Adrenal gland (tissue), 9 donors: ENCODE measurements at regions not wholly inside any gene's neighbourhood (a gene's known extent, or its start where the extent isn't known, plus 50 kb on each side); places are given as distances from the start of the nearest gene placed in this dataset.

Experiments
- DNase-seq, 7 donors: peaks; one replicate each; pipeline ENCODE4 v3.0.0-alpha.2; 2019 to 2020
- H3K27ac ChIP-seq, 5 donors: fragments of 200-600 bp; sonication (generic) in 4 of 5; 1 replicate in 3 of 5; 2 replicates in 2 of 5; pipeline versions ENCODE4 v1.5.1 to v1.8.0; 2016 to 2020; ENCODE audit warnings: mild to moderate bottlenecking in 1 of 5
- H3K27me3 ChIP-seq: fragments of 200-600 bp; 2 replicates; pipeline ENCODE4 v1.8.0; 2021
- H3K36me3 ChIP-seq, 2 donors: fragments of 200-600 bp; replicated peaks in 1 of 2; 1 replicate in 1 of 2; 2 replicates in 1 of 2; pipeline versions ENCODE4 v1.5.1 to v1.8.0; 2018 to 2022
- H3K4me1 ChIP-seq, 2 donors: fragments of 200-600 bp; replicated peaks in 1 of 2; 1 replicate in 1 of 2; 2 replicates in 1 of 2; pipeline versions ENCODE4 v1.5.1 to v1.8.0; 2018 to 2021
- H3K4me3 ChIP-seq, 4 donors: fragments of 200-600 bp; sonication (generic) in 3 of 4; one replicate each; pipeline ENCODE4 v1.5.1; 2016 to 2018
- H3K9me3 ChIP-seq, 3 donors: fragments of 200-600 bp; sonication (generic) in 1 of 3; replicated peaks in 1 of 3; 1 replicate in 2 of 3; 2 replicates in 1 of 3; pipeline versions ENCODE4 v1.5.1 to v1.8.0; 2016 to 2021
- POLR2A ChIP-seq, 2 donors: fragments of 450-650 bp; IDR thresholded peaks; one replicate each; pipeline ENCODE4 v1.6.1; 2017; ENCODE audit warnings: antibody characterized with exemption in 2 of 2, mild to moderate bottlenecking in 2 of 2, moderate library complexity in 1 of 2
- WGBS, 4 donors: extraction: QIAGEN DNeasy Blood & Tissue Kit in 2 of 4; methylation state at CpG; one replicate each; pipeline versions ENCODE4 v1.1.5 to v1.1.7; 2013 to 2017; 5-methylcytosine and 5-hydroxymethylcytosine counted together
- intact Hi-C, 2 donors: fragments of 100-400 bp; cut with DNase I; formaldehyde crosslinking; loops; one replicate each; pipeline versions ENCODE4 v1.14.1 to v1.15.0; 2022 to 2023
- small RNA-seq, 2 donors: library from RNA; depleted of rRNA; stranded (forward); fragments of <200 nt; gene quantifications; one replicate each; pipeline ENCODE3, GENCODE V24; 2016
- TF ChIP-seq, protein P1 (sequence below), 6 experiments: fragments of 450-650 bp in 4 of 6; fragments of 200-600 bp in 2 of 6; sonication (generic) in 1 of 6; IDR thresholded peaks; 1 replicate in 5 of 6; 2 replicates in 1 of 6; pipeline versions ENCODE4 v1.5.1 to v1.8.0; 2016 to 2021; ENCODE audit warnings: antibody characterized with exemption in 6 of 6, mild to moderate bottlenecking in 2 of 6, moderate library complexity in 1 of 6
- donor health status: healthy with polysubstance abuse.
- donor health status: Bipolar disorder and iron deficiency.
- donor health status: DM: yes; HTN: yes; CAD: no.
- donor health status: DM: no; HTN: no; CAD: no.
- donor health status: DM: no; HTN: no; CAD: no.

DNA sequence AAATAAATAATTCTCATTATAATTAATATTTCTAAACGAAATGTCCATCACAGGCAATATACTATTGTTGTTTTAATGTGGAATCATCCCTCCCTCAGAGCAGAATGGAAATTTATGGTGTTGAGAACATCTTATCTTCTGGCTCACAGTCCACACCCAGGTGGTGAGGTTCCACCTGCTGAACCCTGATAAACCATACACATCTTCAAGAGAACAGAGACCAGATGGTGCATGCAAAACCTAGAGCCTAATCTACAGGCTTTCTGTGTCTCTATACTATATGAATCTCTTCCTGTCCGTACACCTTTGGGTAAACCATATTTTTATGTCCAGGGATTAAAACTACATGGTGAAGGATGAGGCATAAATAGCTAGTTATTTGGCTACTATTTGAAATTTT, 52.3 kb upstream of the UFL1 start:
- Histone ChIP-seq H3K36me3 (no peaks in the 10 kb centered on the region), H3K4me3 (no peak overlapping the region), H3K27ac (no peak overlapping the region), H3K9me3 (no peaks in the 10 kb centered on the region), H3K27me3 (no peaks in the 10 kb centered on the region), H3K4me1 (peaks cover 0 to 6% of the 10 kb centered on the region in 2 donors)
- DNase-seq = no peak
- TF ChIP-seq, protein P1, sequence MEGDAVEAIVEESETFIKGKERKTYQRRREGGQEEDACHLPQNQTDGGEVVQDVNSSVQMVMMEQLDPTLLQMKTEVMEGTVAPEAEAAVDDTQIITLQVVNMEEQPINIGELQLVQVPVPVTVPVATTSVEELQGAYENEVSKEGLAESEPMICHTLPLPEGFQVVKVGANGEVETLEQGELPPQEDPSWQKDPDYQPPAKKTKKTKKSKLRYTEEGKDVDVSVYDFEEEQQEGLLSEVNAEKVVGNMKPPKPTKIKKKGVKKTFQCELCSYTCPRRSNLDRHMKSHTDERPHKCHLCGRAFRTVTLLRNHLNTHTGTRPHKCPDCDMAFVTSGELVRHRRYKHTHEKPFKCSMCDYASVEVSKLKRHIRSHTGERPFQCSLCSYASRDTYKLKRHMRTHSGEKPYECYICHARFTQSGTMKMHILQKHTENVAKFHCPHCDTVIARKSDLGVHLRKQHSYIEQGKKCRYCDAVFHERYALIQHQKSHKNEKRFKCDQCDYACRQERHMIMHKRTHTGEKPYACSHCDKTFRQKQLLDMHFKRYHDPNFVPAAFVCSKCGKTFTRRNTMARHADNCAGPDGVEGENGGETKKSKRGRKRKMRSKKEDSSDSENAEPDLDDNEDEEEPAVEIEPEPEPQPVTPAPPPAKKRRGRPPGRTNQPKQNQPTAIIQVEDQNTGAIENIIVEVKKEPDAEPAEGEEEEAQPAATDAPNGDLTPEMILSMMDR (IDR thresholded peaks at IDR 0.05) = no peak
- TF ChIP-seq POLR2A (IDR thresholded peaks at IDR 0.05) = no peak
- intact Hi-C loops = no loop called here
- 66 to 73% (median 71%) methylated on average over 2 of the region's 2 CpGs for WGBS, 4 donors

DNA sequence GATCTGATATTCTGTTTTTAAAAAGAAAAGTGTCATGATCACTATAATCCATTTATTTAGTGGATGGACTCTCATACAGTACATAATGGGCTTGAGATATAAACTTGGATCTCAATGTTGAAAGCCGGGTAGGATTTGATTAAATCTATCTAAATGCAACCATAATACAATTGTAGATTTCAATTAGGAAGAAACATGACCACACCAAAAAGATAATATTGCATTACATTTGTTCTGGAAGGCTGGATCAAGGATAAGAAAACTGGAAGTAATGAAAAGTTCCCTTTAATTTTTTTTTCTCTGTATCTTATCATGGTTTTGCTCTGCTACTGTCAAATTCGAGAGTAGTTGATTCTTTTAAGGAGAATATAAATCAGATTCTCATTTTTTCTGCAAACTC, 51.3 kb upstream of the UFL1 start:
- no peaks in the 10 kb centered on the region for H3K27me3 ChIP-seq
- no peaks in the 10 kb centered on the region for H3K36me3 ChIP-seq
- 57 to 65% (median 59%) methylated on average over 2 of the region's 2 CpGs for WGBS, 4 donors
- intact Hi-C loops = no loop called here
- no peak overlapping the region for H3K27ac ChIP-seq
- H3K4me3 ChIP-seq = no peak overlapping the region
- H3K9me3 ChIP-seq = no peaks in the 10 kb centered on the region
- no peak for TF ChIP-seq POLR2A (IDR thresholded peaks at IDR 0.05)
- TF ChIP-seq, protein P1 (IDR thresholded peaks at IDR 0.05) = no peak
- no peak for DNase-seq
- H3K4me1 ChIP-seq = peaks cover 0 to 6% of the 10 kb centered on the region in 2 donors

Small RNA genes lying in the stretch of these regions (small RNA-seq; reads per million reads assigned to genes)
- gene RN7SL797P = 0 reads per million in 2 donors
